Activated CD4-positive, CD25-positive, alpha-beta regulatory T cell (primary cell): ENCODE measurements at regions not wholly inside any gene's neighbourhood (a gene's known extent, or its start where the extent isn't known, plus 50 kb on each side); places are given as distances from the start of the nearest gene placed in this dataset.
"Not testable (repeated sequence)": the region's sequence is repeated elsewhere in the genome, so short reads cannot be mapped to it uniquely, and the experiment has no call there.

Experiments used
- DNase-seq, 4 experiments: peaks; one replicate each; lab custom pipeline; 2025; lab: John Stamatoyannopoulos, UW

DNA sequence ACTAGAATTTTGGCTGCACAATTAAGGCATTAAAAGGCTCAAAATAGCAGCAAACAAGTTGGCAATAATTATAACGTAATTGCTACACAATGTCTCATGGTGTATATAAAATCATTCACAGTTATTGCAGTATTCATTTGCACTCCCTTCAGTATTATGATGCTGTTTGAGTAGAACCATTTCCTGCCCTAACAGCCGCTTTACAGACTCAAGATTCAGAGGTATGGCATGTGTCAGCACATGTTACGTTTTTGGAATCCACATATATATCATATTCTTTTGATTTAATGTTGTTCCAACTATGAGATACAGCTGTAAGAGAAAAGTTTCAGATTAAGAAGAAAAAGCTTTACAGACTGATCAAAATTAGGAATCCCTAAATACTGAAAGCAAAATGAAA lies 56.3 kb upstream of the NCKAP5 start:
- DNase-seq = no peak

DNA sequence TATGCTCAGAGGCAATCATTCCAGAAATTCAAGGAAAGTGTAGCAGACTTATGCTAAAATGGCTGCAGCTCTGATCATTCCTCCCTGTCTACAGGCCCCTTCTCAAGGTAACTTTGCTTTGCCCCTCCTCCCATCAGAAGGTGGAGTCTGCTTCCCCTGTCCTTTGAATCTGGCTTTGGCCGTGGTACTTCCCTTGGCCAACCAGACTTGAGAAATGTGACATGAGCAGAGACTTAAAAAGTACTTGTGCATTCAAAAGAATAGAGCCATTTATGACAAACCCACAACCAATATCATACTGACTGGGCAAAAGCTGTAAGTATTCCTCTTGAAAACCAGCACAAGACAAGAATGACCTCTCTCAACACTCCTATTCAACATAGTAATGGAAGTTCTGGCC lies 59.5 kb upstream of the NCKAP5 start:
- no peak for DNase-seq

DNA sequence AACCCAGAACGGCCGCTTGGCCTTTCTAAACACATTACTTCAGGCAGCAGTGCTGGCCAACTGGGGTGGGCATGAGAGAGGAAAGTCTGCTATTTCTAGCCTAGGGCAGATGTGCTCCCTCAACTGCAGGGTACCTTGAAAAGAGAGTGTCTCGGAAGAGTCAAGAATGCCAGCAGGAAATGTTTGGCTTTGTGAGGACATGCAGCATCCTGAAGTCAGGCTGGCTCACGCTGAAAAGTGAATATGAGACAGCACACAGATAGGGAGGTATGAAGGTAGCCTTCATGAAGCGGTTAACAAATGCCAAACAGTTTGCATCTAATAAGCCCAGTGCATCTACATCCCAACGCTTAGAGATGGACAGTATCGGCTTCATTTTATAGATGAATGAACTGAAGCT lies 65.0 kb upstream of the NCKAP5 start:
- no peak for DNase-seq

DNA sequence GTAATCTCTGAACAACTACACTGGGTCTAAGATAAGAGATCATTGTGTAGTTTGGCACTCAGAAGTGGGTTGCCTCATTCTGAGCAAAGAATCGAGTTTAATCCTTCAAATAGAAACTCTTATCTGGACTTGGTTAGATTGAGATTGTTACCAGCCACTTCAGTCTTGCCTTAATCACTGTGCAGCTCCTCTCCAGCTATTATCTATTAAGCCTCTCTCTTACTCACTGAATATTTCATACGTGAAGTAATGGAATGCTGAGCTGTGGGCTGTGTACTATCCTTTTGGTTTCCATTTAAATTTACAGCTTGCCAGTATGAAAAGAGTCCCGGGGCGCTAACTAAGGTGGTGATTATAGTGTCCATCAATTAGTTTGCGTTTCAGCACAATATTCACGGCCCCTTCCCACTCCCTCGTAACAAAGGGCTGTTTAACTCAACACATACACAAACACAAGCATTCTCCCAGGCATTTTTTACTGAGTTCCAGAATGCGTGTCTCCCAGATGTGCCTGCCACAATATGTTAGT lies 65.7 kb upstream of the NCKAP5 start:
- no peak for DNase-seq

DNA sequence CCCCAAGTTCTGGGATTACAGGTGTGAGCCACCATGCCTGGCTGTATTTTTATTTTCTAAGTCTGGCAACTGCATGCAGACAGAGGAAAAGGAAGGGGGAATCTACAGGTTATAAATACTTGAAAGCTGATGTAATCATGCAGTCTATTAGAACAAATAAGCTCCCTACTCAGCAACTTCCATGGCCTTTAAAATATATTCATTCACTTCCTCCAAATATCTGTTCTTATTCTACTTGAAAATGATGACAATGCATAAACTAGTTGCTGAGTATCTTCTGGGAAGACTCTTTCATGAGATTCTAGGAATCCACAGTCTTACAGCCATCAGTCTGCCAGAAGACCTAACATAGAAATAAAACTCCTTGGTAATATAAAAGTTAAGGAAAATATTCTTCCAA lies 66.9 kb upstream of the NCKAP5 start:
- no peak for DNase-seq

DNA sequence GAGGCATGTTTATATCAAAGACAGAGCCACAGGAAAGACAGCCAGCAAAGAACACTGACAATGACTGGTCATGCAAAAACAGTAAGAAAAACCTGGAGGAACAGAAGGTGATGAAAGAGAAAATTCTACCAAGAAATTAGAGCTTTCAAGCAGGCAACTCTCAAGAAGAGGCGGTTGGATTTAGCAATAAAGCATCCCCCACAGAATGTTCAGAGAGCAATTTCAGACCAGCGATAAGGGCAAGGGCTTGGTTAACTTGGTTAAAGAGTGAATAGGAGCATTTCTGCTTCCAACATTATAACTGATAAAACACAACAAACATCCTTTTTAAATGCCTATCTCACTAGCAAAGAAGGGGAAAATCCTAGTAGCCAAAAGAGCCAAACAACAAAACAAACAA lies 68.0 kb upstream of the NCKAP5 start:
- DNase-seq = no peak

DNA sequence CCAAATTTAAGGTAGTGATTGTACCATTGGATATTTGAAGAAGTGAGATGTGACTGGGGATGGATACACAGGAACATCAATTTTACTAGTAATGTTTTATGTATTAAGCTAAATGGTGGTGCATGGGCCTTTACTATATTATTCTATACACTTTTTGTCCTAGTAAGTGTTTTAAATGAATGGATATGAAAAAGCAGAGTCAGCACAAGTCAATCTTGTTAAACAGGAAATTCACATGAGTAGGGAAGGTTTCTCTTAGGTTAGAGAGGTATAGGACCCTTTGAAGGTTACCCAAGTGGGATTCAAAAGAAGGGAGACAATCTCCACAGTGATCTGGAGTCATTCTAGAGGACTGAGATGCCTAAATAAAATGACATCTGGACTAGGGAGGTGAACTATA lies 71.8 kb upstream of the NCKAP5 start:
- DNase-seq = no peak

DNA sequence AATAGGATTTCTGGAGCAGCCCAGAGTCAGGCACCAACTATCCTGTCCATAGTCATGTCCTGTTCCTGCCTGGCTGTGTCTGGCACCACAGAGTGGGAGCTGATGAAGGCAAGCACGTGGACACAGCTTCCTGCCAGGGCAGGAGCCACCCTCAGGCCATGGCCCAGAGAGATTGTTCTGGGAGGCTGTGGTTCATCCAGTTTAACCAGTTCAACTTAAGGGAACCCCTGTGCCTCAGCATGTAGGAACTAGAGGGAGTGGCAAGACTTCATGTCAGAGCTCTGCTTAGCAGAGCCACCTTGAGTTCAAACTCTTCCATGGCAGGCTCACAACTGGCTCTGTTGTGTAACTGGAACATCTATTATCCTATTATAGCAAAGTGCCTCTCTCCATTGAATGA lies 73.2 kb upstream of the NCKAP5 start:
- no peak for DNase-seq

DNA sequence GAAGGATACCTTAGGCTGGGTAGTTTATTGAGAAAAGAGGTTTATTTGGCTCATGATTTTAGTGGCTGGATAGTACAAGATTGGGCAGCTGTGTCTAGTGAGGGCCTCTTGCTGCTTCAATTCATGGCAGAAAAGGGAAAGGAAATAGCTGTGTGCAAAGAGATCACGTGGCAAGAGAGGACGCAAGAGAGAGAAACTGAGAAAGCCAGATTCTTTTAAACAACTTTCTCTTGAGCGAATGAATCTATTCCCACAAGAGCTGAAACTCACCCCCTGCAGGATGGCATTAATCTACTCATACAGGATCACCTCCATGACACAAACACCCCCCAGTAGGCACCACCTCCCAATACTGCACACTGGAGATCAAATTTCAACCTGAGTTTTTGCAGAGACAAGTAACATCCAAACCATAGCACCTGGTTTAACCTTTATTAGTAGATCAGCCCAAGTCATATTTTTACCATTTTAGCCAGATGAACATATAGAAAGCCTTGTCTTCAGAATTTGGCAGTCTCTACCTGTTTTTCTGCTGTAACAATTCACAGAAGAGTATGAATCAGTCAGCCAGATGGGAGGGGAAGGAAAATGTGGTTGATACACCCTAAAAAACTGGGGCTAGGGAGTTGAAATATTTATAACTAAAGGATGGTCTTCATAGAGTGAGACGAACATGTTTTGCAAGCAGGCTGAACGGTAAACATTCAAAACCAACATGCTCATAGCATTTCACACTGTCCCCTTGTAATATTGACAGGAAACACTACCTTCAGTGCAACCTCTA lies 73.9 kb upstream of the NCKAP5 start:
- DNase-seq = no peak

DNA sequence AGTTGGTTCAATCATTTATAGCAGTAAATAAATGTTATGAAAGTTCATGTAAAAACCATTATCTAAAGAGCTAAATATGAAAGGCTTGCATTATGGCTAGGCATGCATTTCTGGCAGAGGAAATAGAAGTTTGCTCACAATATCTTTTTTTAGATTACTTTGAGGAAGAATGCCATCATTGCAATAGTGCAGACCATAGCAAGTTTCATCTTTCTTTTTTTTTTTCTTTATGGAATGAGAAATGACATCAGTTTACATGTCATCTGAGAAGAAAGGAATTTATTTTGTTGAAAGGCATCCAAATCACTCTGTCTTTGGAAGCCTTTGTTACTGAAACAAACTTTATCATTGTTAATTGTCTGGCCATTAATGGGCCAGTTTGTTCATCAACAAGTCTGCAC lies 74.5 kb upstream of the NCKAP5 start:
- no peak for DNase-seq

DNA sequence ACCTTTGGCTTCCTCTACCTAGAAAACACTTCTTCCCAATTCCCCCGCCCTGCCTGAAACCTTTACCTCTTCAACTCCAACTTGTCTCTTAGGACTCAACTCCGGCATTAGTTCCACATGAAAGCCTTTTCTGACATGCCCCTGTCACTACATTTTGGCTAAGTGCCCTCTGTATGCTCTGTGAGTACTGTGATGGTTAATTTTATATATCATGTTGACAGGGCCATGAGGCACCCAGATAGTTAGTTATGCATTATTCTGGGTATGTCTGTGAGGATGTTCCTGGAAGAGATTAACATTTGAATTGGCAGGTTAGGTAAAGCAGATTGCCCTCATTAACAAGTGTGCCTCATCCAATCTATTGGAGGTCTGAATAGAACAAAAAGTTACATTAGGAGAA lies 75.6 kb upstream of the NCKAP5 start:
- DNase-seq = no peak

DNA sequence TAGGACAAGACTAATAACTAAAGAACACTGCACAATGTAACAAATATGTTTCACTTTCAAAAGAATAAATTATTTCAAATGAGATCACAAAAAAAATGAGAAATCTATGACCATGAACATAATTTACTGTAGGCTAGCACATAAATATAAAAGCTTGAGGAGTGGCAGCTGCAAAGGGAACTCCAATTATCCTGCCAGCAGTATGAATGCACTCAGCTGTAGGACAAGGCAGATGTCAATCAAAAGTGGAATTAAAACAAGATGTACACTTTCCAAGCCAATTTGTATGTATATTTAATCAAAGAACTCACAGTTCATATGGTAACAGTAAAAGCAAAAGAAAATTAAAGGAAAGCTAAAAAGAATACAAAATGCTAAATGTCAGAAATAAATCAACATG lies 76.6 kb upstream of the NCKAP5 start:
- no peak for DNase-seq

DNA sequence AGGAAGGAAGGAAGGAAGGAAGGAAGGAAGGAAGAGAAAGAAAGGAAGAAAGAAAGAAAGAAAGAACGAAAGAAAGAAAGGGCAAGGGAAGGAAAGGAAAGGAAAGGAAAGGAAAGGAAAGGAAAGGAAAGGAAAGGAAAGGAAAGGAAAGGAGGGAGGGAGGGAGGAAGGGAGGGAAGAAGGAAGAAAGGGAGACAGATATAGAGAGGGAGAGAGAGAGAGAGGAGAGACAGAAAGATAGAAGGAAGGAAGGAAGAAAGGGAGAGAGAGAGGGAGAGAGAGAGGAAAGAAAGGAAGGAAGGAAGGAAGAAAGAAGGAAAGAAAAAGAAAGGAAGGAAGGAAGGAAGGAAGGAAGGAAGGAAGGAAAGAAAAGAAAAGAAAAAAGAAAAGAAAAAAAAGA lies 79.1 kb upstream of the NCKAP5 start:
- DNase-seq = not testable (repeated sequence)

DNA sequence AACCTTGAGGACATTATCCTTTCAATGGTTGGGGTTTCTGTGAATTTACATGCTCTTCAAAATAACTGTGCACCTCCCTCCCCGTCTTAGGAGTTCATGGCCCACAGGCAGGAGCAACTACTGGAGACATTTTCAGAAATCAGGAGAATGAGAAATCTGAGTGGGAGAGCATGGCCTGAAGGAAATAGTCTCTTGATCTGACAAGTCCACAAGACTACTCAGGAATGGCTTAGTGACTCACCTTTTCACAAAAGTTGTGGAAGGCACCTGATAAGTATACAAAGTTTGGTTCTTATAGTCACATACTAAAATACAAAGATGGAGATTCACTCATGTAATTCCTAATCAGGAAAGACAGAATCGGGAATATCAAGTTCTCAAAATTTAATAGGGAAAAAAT lies 83.6 kb upstream of the NCKAP5 start:
- DNase-seq = no peak

DNA sequence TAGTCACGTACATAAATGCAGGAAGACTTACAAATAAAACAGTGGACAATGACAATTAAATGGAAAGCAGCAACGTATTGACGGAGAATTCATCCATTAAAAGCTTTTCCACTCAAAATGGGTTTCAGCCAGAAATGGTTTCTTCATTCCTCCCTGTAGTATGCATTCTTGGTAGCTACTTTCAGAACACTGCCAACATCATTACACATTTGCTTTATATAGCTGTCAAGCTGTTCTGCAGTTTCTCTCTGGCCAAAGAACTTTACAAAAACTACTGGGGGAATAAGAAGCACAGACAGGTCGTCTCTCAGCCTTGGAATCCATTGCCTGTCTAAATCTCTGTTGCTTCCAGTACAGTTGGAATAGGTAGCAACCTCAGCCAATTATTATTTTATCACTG lies 84.1 kb upstream of the NCKAP5 start:
- no peak for DNase-seq

DNA sequence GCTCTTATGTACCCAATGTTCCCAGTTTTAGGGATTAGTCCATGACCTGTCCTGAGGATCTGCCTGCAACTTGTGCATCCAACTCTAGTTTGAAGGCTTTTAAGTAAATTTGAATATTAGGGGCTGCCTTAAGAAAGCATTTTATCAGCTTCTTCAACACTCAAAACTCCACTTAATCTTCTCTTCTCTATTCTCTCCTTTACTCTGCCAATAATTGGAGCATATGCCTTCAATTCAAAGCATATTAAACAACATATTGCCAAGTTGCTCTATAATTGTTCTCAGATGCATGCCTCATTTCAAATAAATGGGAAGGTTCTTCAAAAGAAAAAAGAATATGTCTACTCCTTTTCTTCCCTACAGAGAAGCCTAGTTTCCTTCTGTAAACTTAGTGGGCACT lies 84.8 kb upstream of the NCKAP5 start:
- no peak for DNase-seq

DNA sequence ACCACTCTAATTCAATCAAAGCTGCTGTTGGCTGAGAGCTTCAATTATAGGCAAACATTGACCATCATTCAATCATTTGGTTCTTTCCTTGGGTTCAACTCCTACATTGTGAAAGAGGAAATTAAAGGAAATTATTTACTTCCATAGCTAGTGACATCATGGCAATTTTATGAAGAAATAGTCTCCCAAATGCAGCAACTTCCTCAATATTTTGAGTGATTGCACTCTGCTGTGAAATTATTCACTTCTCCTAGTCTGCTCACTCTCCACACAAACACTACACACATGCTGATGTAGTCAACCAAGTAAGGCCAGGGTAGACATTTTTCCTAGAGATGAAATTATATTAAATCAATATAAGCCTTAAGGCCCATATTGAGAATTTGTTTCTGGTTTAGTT lies 86.7 kb upstream of the NCKAP5 start:
- no peak for DNase-seq

DNA sequence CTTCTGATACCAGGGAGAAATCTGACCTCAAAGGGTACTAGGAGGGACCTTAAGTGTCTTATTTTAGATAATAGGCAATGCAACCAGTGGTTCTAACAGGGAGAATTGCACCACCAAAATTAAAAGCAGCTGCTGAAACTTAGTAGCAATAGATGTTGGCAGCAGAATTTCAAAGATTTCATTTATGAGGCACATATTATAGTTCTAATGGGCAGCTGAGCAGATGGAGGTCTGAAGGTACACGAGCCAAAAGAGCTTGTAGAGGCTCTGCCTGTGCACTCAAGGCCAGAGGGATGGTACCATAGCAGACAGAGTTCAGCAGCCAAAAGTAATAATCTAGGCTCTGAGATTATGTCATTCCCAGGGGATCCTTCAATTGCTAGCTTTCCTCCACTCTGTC lies 87.3 kb upstream of the NCKAP5 start:
- no peak for DNase-seq

DNA sequence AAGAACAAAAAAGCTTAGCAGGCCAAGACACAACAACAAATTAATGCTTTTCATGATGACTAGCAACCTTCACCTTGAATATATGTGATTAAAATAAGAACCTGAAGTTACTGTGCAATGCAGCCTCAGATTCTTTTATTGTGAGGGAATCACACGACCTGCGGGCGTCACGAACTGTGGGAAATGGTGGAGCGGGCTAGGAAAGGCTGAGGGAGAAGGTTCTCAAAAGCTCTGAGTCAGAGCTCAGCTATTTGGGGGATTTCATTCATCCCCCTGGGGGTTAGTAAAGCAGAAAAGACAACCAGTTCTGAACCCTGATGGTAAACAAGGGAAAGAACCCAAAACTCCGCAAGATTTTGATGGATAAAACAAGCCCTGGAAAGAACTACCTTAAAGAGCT lies 89.3 kb upstream of the NCKAP5 start:
- no peak for DNase-seq

DNA sequence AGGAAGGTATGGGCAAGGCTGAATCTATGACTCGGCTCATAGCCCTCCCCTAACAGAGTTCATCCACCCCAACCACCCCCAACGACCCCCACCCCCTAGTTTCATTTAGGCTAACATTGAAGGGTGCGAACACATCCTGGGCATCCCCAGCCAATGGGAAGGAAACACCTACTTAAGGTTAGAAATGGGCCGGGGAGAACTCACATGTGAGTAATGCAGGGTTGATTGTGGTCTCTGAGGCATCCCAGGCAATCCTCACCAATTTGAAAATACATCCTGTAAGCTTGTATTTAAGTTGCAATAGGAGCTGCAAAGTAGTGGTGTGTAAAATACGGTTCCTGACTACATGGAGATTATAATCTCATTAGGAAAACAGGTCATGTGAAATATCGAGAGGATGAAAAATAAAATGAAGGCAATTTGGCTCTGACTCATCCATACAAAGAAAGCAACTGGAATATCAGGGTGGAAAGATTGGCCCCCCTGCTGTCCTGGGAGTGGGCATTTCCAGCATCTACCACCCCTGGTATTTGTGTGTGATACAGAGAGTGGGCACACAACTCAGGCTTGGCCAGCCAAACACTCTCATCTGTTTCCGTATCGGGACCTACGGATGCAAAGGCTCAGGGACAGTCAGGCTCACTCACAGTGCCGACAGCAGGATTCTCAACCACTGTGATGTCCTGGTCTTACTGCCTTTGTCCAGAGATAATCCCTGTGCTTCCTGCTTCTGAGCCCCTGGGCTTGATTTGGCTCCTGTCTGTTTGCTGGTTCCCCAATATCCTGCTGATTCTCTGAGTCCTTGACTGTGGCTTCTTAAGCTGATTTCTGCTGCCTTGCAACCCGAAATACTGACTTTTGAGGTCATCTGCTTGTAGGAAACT lies 90.0 kb upstream of the NCKAP5 start:
- no peak for DNase-seq

DNA sequence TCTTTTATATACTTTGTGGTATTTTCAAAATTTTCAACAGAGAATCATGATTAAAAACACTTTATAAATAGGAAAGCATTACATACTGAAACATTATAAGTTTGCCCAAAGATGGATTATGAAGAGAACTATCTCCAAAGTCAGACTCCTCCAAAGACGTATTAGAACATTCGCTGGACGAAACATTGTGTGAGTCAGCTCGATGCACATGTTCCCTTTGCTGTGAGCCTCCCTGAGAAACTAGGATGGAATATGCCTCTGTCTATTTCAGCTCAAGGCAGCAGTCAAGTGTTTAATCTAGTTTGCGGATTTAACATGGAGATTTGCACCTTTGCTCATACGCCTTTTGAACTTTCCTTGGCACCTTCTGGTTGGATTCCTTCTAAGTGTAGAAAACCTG lies 92.2 kb upstream of the NCKAP5 start:
- DNase-seq = no peak

DNA sequence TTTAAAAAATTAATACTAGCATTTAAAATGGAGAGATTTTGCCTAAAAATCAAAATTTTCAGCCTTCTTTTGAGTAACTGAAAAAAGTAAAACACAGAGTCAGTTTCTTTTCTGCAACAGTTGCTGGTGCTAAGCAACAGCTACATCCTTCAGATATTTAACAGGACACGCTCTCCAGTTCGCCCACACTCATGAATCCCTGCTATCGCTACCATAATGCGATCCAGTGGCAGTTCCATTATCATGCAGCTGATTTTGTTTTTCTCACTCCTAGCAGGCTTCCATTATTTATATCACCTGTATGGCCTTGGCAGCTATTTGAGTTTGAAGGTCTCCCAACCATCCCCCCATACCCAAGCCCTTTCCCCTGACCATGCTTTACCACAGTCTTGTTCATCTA lies 93.1 kb upstream of the NCKAP5 start:
- DNase-seq = no peak

DNA sequence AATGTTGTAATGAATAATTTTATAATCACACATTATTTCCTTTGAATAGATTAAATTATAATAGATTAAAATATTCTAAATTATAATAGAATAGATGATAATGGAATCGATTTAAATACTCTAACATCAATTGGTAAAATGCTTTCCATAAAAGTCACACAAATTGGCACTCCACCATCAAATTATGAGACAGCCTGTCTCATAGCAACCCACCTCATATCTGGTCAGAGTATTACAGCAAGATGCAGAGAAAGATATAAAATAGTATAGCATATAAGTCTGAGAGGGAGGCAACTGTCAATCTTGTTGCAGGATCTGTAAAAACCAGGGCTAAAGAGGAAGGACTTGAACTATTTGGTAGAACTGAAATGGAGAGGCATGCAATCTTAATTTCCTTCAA lies 98.4 kb upstream of the NCKAP5 start:
- DNase-seq = no peak
